Neural crest cell (in vitro differentiated cells): ENCODE measurements at regions not wholly inside any gene's neighbourhood (a gene's known extent, or its start where the extent isn't known, plus 50 kb on each side); places are given as distances from the start of the nearest gene placed in this dataset.

Source experiments
- DNase-seq: peaks from one replicate; pipeline ENCODE4 v3.0.0; 2021; ENCODE audit warnings: low read depth, mixed read lengths, low spot score
- H3K27ac Mint-ChIP-seq: one replicate; pipeline ENCODE4 v1.8.0; 2021; ENCODE audit warnings: mild to moderate bottlenecking, mixed read lengths; ENCODE audit not compliant: unreplicated experiment
- H3K27me3 Mint-ChIP-seq: 2 replicates; pipeline ENCODE4 v1.8.0; 2021; ENCODE audit warnings: low read depth, mild to moderate bottlenecking, mixed read lengths
- H3K36me3 Mint-ChIP-seq: 2 replicates; pipeline ENCODE4 v1.8.0; 2021; ENCODE audit warnings: low read depth, mild to moderate bottlenecking, mixed read lengths
- H3K4me1 Mint-ChIP-seq: 2 replicates; pipeline ENCODE4 v1.8.0; 2021; ENCODE audit warnings: mixed read lengths
- H3K4me3 Mint-ChIP-seq: one replicate; pipeline ENCODE4 v1.8.0; 2021; ENCODE audit warnings: mild to moderate bottlenecking, mixed read lengths
- H3K9me3 Mint-ChIP-seq: 2 replicates; pipeline ENCODE4 v1.8.0; 2021; ENCODE audit warnings: mixed read lengths
- TF ChIP-seq, protein P1 (sequence below): fragments of 200-600 bp; sonication (generic); conservative IDR thresholded peaks from 2 replicates; pipeline ENCODE4 v1.5.0; 2021; ENCODE audit warnings: antibody characterized with exemption, mild to moderate bottlenecking

- Mint-ChIP-seq H3K36me3 (no peaks in the 10 kb centered on the region), H3K4me1 (peaks cover 11% of the 10 kb centered on the region), H3K27ac (no peak overlapping the region), H3K9me3 (no peaks in the 10 kb centered on the region), H3K4me3 (no peak overlapping the region), H3K27me3 (peaks cover 2% of the 10 kb centered on the region)
- TF ChIP-seq, protein P1, sequence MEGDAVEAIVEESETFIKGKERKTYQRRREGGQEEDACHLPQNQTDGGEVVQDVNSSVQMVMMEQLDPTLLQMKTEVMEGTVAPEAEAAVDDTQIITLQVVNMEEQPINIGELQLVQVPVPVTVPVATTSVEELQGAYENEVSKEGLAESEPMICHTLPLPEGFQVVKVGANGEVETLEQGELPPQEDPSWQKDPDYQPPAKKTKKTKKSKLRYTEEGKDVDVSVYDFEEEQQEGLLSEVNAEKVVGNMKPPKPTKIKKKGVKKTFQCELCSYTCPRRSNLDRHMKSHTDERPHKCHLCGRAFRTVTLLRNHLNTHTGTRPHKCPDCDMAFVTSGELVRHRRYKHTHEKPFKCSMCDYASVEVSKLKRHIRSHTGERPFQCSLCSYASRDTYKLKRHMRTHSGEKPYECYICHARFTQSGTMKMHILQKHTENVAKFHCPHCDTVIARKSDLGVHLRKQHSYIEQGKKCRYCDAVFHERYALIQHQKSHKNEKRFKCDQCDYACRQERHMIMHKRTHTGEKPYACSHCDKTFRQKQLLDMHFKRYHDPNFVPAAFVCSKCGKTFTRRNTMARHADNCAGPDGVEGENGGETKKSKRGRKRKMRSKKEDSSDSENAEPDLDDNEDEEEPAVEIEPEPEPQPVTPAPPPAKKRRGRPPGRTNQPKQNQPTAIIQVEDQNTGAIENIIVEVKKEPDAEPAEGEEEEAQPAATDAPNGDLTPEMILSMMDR: no peak
- no peak for DNase-seq
Observed at GRCh38 chr16:86716649-86717048, 138.3 kb downstream of the FOXL1 start.

DNA sequence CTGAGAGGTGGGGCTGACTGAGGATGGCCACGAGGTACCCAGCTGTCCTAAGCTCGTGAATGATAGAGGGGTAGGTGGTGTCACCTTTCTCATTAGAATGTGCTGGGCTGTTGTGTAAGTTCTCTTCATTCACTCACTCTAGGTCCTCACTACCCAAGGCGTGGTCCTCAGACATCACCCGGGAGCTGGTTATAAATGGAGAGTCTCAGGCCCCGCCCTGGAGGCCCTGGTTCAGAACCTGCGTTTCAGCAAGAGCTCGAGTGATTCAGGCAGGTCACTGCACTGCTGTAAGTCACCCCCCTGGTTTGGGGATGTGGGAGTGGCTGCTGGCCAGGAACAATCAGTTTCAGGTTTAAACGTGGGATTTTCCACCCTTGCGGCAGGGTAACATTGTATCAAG is 139.8 kb downstream of the FOXL1 start:
- no peaks in the 10 kb centered on the region for H3K27me3 Mint-ChIP-seq
- no peaks in the 10 kb centered on the region for H3K9me3 Mint-ChIP-seq
- DNase-seq: no peak
- no peaks in the 10 kb centered on the region for H3K36me3 Mint-ChIP-seq
- no peak overlapping the region for H3K27ac Mint-ChIP-seq
- no peak overlapping the region for H3K4me3 Mint-ChIP-seq
- H3K4me1 Mint-ChIP-seq: peaks cover 8% of the 10 kb centered on the region
- TF ChIP-seq, protein P1: no peak

DNA sequence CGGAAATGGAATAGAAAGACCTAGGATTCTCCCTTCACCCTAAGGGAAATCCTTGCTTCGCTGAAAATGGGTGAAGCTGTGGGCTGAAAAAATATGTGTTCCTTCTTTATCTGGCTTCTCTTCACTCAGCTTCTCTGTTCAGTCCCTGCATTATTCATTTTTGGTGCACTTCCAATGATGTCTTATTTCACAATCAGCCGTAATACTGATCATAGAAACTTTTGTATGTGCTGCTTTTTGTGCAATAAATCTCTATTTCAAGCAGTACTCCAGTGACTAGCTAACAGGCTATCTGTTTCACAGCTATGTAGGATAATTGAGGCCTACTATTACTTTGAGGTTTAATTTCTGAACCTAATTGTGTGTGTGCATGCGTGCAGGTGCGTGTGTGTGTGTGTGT is 144.6 kb downstream of the FOXL1 start:
- no peaks in the 10 kb centered on the region for H3K36me3 Mint-ChIP-seq
- H3K4me3 Mint-ChIP-seq: no peak overlapping the region
- no peak for DNase-seq
- TF ChIP-seq, protein P1: no peak
- H3K9me3 Mint-ChIP-seq: no peaks in the 10 kb centered on the region
- no peaks in the 10 kb centered on the region for H3K4me1 Mint-ChIP-seq
- H3K27me3 Mint-ChIP-seq: peaks cover 19% of the 10 kb centered on the region
- no peak overlapping the region for H3K27ac Mint-ChIP-seq

- H3K27ac Mint-ChIP-seq: no peak overlapping the region
- H3K27me3 Mint-ChIP-seq: peaks cover 24% of the 10 kb centered on the region
- TF ChIP-seq, protein P1: no peak
- H3K36me3 Mint-ChIP-seq: no peaks in the 10 kb centered on the region
- no peaks in the 10 kb centered on the region for H3K9me3 Mint-ChIP-seq
- H3K4me1 Mint-ChIP-seq: no peaks in the 10 kb centered on the region
- DNase-seq: no peak
- no peak overlapping the region for H3K4me3 Mint-ChIP-seq
Observed at GRCh38 chr16:86723689-86724088, 145.3 kb downstream of the FOXL1 start.

- Mint-ChIP-seq H3K4me1 (peaks cover 8% of the 10 kb centered on the region), H3K4me3 (no peak overlapping the region), H3K9me3 (no peaks in the 10 kb centered on the region), H3K36me3 (no peaks in the 10 kb centered on the region), H3K27ac (no peak overlapping the region), H3K27me3 (peaks cover 36% of the 10 kb centered on the region)
- TF ChIP-seq, protein P1: no peak
- no peak for DNase-seq
Observed at GRCh38 chr16:86725401-86725800, 147.1 kb downstream of the FOXL1 start.

DNA sequence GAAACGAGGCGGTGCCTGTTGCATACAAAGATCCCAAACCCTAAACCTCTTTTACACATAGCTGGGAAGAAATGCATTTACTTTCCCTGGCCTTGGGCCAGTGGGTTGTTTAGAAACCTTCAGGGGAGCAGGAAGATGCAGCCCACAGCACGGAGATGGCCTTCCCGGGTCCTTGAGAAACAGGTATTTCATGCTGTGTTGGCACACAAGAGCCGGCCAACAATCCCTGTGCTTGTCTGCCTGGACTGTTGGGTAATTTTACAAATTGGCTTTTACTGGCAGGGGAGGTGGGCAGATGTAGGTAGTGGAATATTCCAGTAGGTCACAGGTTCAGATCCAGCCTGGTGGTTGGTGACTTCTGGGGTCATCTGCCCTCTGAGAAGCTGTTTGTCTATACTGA is 148.0 kb downstream of the FOXL1 start:
- TF ChIP-seq, protein P1: no peak
- peaks cover 8% of the 10 kb centered on the region for H3K4me1 Mint-ChIP-seq
- H3K27me3 Mint-ChIP-seq: peaks cover 45% of the 10 kb centered on the region
- no peak overlapping the region for H3K4me3 Mint-ChIP-seq
- H3K27ac Mint-ChIP-seq: no peak overlapping the region
- DNase-seq: no peak
- H3K36me3 Mint-ChIP-seq: no peaks in the 10 kb centered on the region
- no peaks in the 10 kb centered on the region for H3K9me3 Mint-ChIP-seq
